ENCODE measurements at regions not wholly inside any gene's neighbourhood (a gene's known extent, or its start where the extent isn't known, plus 50 kb on each side); places are given as distances from the start of the nearest gene placed in this dataset.

GRCh38 chr16:8084302-8084701 is 506.0 kb downstream of the TMEM114 start:
- no peak for FAIRE-seq
- Histone ChIP-seq H2BK5ac (ENCODE audit: low read depth, low read length) (no peak overlapping the region), H3K18ac (ENCODE audit: extremely low read depth, low read length) (no peak overlapping the region), H3K23me2 (ENCODE audit: low read depth, low read length) (no peaks in the 10 kb centered on the region; the same call in 1 of the 2 replicates), H3K9me3 (ENCODE audit: insufficient read depth in 2 of 2, low read depth in 1 of 2, low read length in 1 of 2) (no peaks in the 10 kb centered on the region), H4K5ac (ENCODE audit: insufficient read length, low read depth, low read length) (no peak overlapping the region), H2BK15ac (ENCODE audit: low read length) (no peak overlapping the region), H4K8ac (ENCODE audit: extremely low read depth, insufficient read depth, low read length) (no peak overlapping the region), H2BK120ac (replicated peaks; ENCODE audit: low read depth, low read length) (no peak overlapping the region), H3K27me3 (replicated peaks in 1 of 4; ENCODE audit: control insufficient read depth in 3 of 4, extremely low read depth in 1 of 4, insufficient read depth in 3 of 4, low read length in 3 of 4) (no peaks in the 10 kb centered on the region), H3K4me2 (ENCODE audit: insufficient read depth in 1 of 2, low read depth in 2 of 2, low read length in 2 of 2) (no peak overlapping the region), H3K4me1 (replicated peaks in 1 of 4; ENCODE audit: control insufficient read depth in 3 of 4, insufficient read depth in 4 of 4, low read length in 3 of 4) (no peaks in the 10 kb centered on the region), H4K91ac (replicated peaks; ENCODE audit: insufficient read length, low read length) (no peak overlapping the region), H3K14ac (ENCODE audit: insufficient read length) (no peak overlapping the region), H2BK20ac (ENCODE audit: low read length) (no peak overlapping the region), H4K20me1 (replicated peaks in 1 of 2; ENCODE audit: control insufficient read depth in 1 of 2, insufficient read depth in 2 of 2, low read length in 2 of 2) (no peaks in the 10 kb centered on the region), H3K79me1 (ENCODE audit: low read depth, low read length) (no peaks in the 10 kb centered on the region), H3K79me2 (ENCODE audit: control insufficient read depth in 1 of 2, insufficient read depth in 2 of 2, low read length in 2 of 2) (no peaks in the 10 kb centered on the region), H3K23ac (ENCODE audit: insufficient read length) (no peak overlapping the region), H3K27ac (ENCODE audit: low read depth, low read length) (no peak overlapping the region), H3K56ac (replicated peaks; ENCODE audit: insufficient read length, low read depth, low read length) (no peak overlapping the region), H3K4ac (replicated peaks; ENCODE audit: insufficient read length, low read depth, low read length) (no peak overlapping the region), H3K9ac (replicated peaks in 1 of 4; ENCODE audit: extremely low read depth in 1 of 4, low read depth in 3 of 4, low read length in 3 of 4) (no peak overlapping the region), H2AFZ (ENCODE audit: low read length) (no peak overlapping the region), H3K36me3 (ENCODE audit: control insufficient read depth in 2 of 4, insufficient read depth in 4 of 4, low read length in 3 of 4) (no peaks in the 10 kb centered on the region), H3K4me3 (ENCODE audit: extremely low read depth in 1 of 4, insufficient read depth in 2 of 4, low read depth in 3 of 4, low read length in 4 of 4) (no peak overlapping the region), H2AK5ac (ENCODE audit: low read depth, low read length) (no peak overlapping the region), H2BK12ac (ENCODE audit: low read depth, low read length) (no peak overlapping the region)
- no peak for TF ChIP-seq NANOG (IDR thresholded peaks at IDR 0.05; ENCODE audit: insufficient read depth, low read depth, low read length, poor library complexity, severe bottlenecking)
- no peak for TF ChIP-seq CREB1 (IDR thresholded peaks at IDR 0.05)
- no peak for TF ChIP-seq YY1 (IDR thresholded peaks at IDR 0.05; ENCODE audit: low read depth, low read length)
- POLR2A ChIA-PET (ENCODE audit: partially characterized antibody): no interaction called here
- 88% methylated on average over 1 of the region's 1 CpG; no CpG with 5 or more reads in 1 of the 2 experiments for WGBS, 2 experiments (ENCODE audit: extremely low coverage in 1 of 2, insufficient coverage in 1 of 2, insufficient read length in 1 of 2, insufficient replicate concordance in 2 of 2, low coverage in 1 of 2, low lambda C conversion rate in 2 of 2, missing lambda C conversion rate in 1 of 2)
- no peak for DNase-seq (ENCODE audit: low read depth in 1 of 2, low spot score in 2 of 2)
- CTCF ChIA-PET (ENCODE audit: partially characterized antibody): no interaction called here
